Right lobe of liver (tissue), 6 donors: ENCODE measurements at regions not wholly inside any gene's neighbourhood (a gene's known extent, or its start where the extent isn't known, plus 50 kb on each side); places are given as distances from the start of the nearest gene placed in this dataset.

ENCODE experiments used
- ATAC-seq, 4 donors: fragments of 200-7000 bp; cut with Tn5 transposase; one replicate each; pipeline ENCODE4 v1.9.1; 2020; ENCODE audit warnings: mild to moderate bottlenecking in 4 of 4, moderate library complexity in 4 of 4
- DNase-seq, 3 donors: peaks; one replicate each; pipeline ENCODE4 v3.0.0-alpha.2; 2020
- H3K27ac ChIP-seq, 3 donors: fragments of 200-600 bp; one replicate each; pipeline ENCODE4 v1.8.0; 2022
- H3K27me3 ChIP-seq, 2 donors: fragments of 200-600 bp; one replicate each; pipeline ENCODE4 v1.8.0; 2022
- H3K36me3 ChIP-seq, 4 donors: fragments of 200-600 bp; sonication (generic) in 1 of 4; one replicate each; pipeline versions ENCODE4 v1.5.1 to v1.8.0; 2017 to 2022; ENCODE audit warnings: control low read depth in 1 of 4
- H3K4me1 ChIP-seq, 4 donors: fragments of 200-600 bp; sonication (generic) in 1 of 4; one replicate each; pipeline versions ENCODE4 v1.5.1 to v1.8.0; 2017 to 2022; ENCODE audit warnings: control low read depth in 1 of 4
- H3K4me3 ChIP-seq, 3 donors: fragments of 200-600 bp; one replicate each; pipeline ENCODE4 v1.8.0; 2022
- H3K9me3 ChIP-seq, 4 donors: fragments of 200-600 bp; sonication (generic) in 1 of 4; one replicate each; pipeline versions ENCODE4 v1.5.1 to v1.8.0; 2017 to 2022; ENCODE audit warnings: control low read depth in 1 of 4
- CTCF ChIP-seq, 4 donors: fragments of 200-600 bp in 3 of 4; fragments of 450-650 bp in 1 of 4; IDR thresholded peaks; one replicate each; pipeline versions ENCODE4 v1.5.1 to v1.8.0; 2016 to 2022; ENCODE audit warnings: antibody characterized with exemption in 4 of 4, mild to moderate bottlenecking in 2 of 4
- POLR2A ChIP-seq: fragments of 450-650 bp; IDR thresholded peaks from one replicate; pipeline ENCODE4 v1.6.1; 2017; ENCODE audit warnings: antibody characterized with exemption, mild to moderate bottlenecking
- WGBS: methylation state at CpG from one replicate; pipeline ENCODE4 v1.1.6; 2018; ENCODE audit warnings: low coverage, low lambda C conversion rate; ENCODE audit not compliant: insufficient coverage; ENCODE audit errors: missing lambda C conversion rate; 5-methylcytosine and 5-hydroxymethylcytosine counted together
- intact Hi-C, 2 donors: fragments of 100-400 bp; cut with DNase I; formaldehyde crosslinking; loops; one replicate each; pipeline versions ENCODE4 v1.11.2 to v1.14.1; 2022
- donor health status: DM: no; HTN: yes; CAD: no.
- donor health status: DM: no; HTN: no; CAD: no.
- donor health status: DM: no; HTN: no; CAD: no.
- donor health status: DM: no; HTN: yes; CAD: no.
- donor health status: DM: no; HTN: yes; CAD: no.

GRCh38 chr7:116083796-116084195 lies 53.2 kb upstream of the TFEC start:
- Histone ChIP-seq H3K9me3 (no peaks in the 10 kb centered on the region), H3K27ac (no peak overlapping the region), H3K36me3 (no peaks in the 10 kb centered on the region), H3K4me3 (no peak overlapping the region), H3K4me1 (no peaks in the 10 kb centered on the region), H3K27me3 (no peaks in the 10 kb centered on the region)
- TF ChIP-seq CTCF (IDR thresholded peaks at IDR 0.05) (no peak), POLR2A (no peak)
- intact Hi-C loops: no loop called here
- 37% methylated on average over 2 of the region's 2 CpGs for WGBS
- no peak for DNase-seq
- ATAC-seq: no peak

DNA sequence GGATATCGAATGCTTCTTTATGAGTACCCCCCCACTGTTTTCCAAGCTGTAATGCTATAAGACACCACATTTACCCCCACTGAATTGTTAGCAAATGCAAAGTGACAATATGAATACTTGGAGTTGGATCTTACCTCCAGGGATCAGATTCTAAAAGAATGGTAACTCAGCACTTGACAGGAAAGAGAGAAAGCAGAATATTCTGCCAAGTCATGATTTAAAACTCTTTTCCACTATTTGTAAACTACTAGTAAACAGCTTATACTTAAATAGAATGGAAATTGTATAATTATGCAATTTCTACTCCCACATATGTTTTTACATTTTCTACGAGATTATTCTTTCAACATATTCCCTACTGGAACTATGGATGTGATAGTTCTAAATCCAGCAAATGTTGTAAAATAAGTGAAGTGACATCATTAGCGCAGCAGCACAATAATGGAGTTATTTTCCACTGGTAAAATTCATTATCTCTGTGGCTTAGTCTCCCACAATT lies 56.0 kb upstream of the TFEC start:
- Histone ChIP-seq H3K4me1 (no peaks in the 10 kb centered on the region), H3K27ac (no peak overlapping the region), H3K27me3 (no peaks in the 10 kb centered on the region), H3K36me3 (no peaks in the 10 kb centered on the region), H3K9me3 (no peaks in the 10 kb centered on the region), H3K4me3 (no peak overlapping the region)
- TF ChIP-seq POLR2A (no peak), CTCF (IDR thresholded peaks at IDR 0.05) (no peak)
- DNase-seq: no peak
- 50% methylated on average over 3 of the region's 3 CpGs for WGBS
- intact Hi-C loops: no loop called here
- no peak for ATAC-seq

- no peak overlapping the region for H3K4me3 ChIP-seq
- ATAC-seq: no peak
- no peaks in the 10 kb centered on the region for H3K4me1 ChIP-seq
- intact Hi-C loops: no loop called here
- H3K36me3 ChIP-seq: no peaks in the 10 kb centered on the region
- TF ChIP-seq POLR2A (no peak), CTCF (IDR thresholded peaks at IDR 0.05) (no peak)
- no peak overlapping the region for H3K27ac ChIP-seq
- H3K27me3 ChIP-seq: no peaks in the 10 kb centered on the region
- DNase-seq: no peak
- no peaks in the 10 kb centered on the region for H3K9me3 ChIP-seq
Observed at GRCh38 chr7:116087291-116087690, 56.7 kb upstream of the TFEC start.

DNA sequence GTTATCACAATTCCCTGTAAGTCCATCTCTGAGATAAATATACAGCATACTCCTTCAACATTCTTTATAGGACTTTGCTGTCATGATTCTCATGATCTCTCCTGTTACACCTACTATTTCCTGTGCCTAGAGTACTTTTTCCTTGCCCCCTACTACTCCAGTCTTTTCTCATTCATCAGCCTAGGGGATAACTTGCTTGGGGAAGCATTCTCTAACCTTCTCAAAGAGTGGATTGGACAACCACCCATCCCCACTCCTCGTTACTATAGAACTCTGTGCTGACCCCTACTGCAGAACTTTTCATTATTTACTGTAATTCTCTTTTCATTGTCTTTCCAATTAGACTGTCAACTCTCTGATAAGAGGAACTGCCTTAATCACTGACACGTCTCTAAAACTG lies 57.4 kb upstream of the TFEC start:
- TF ChIP-seq CTCF (IDR thresholded peaks at IDR 0.05) (no peak), POLR2A (no peak)
- no peaks in the 10 kb centered on the region for H3K4me1 ChIP-seq
- DNase-seq (no peak), ATAC-seq (no peak)
- intact Hi-C loops: no loop called here
- H3K27ac ChIP-seq: no peak overlapping the region
- no peaks in the 10 kb centered on the region for H3K9me3 ChIP-seq
- H3K36me3 ChIP-seq: no peaks in the 10 kb centered on the region
- H3K27me3 ChIP-seq: no peaks in the 10 kb centered on the region
- H3K4me3 ChIP-seq: no peak overlapping the region
- 17% methylated on average over 2 of the region's 2 CpGs for WGBS

GRCh38 chr7:116089293-116089692 lies 58.7 kb upstream of the TFEC start:
- Histone ChIP-seq H3K27me3 (no peaks in the 10 kb centered on the region), H3K4me3 (no peak overlapping the region), H3K27ac (no peak overlapping the region), H3K36me3 (no peaks in the 10 kb centered on the region), H3K4me1 (no peaks in the 10 kb centered on the region), H3K9me3 (no peaks in the 10 kb centered on the region)
- 60% methylated on average over 1 of the region's 1 CpG for WGBS
- TF ChIP-seq CTCF (IDR thresholded peaks at IDR 0.05) (no peak), POLR2A (no peak)
- no peak for ATAC-seq
- DNase-seq: no peak
- intact Hi-C loops: no loop called here
